ENCODE measurements at regions not wholly inside any gene's neighbourhood (a gene's known extent, or its start where the extent isn't known, plus 50 kb on each side); places are given as distances from the start of the nearest gene placed in this dataset.
A peak's percentile ranks its signal among the peaks of the same experiment; 100 is the strongest.

GRCh38 chr13:44207476-44207875 is 166.1 kb upstream of the SERP2 start (continued):
- no peak for TF ChIP-seq REST (IDR thresholded peaks at IDR 0.05; ENCODE audit: unreplicated experiment)

- no peak for TF ChIP-seq STAT1 (IDR thresholded peaks at IDR 0.05; ENCODE audit: unreplicated experiment)
- TF ChIP-seq NANOG (IDR thresholded peaks at IDR 0.05; ENCODE audit: borderline replicate concordance): no peak
- no peak for TF ChIP-seq ZNF462 (CRISPR knock-in tag; IDR thresholded peaks at IDR 0.05)
- TF ChIP-seq POLR2AphosphoS5 (IDR thresholded peaks at IDR 0.05; ENCODE audit: low read depth): no peak
- no peak for TF ChIP-seq JUNB (IDR thresholded peaks at IDR 0.05; ENCODE audit: unreplicated experiment)
- no peak for TF ChIP-seq EZH2 (IDR thresholded peaks at IDR 0.05; ENCODE audit: low read depth, unreplicated experiment)
- Histone ChIP-seq H3K4me1 (ENCODE audit: insufficient read depth) (no peaks in the 10 kb centered on the region), H2AFZ (peak overlapping the region; percentile 10; the same call in 1 of the 2 replicates), H3K4me3 (no peak overlapping the region), H3K36me3 (ENCODE audit: insufficient read depth) (no peaks in the 10 kb centered on the region), H3F3A (replicated peaks; ENCODE audit: low read depth) (no peaks in the 10 kb centered on the region), H3K27ac (ENCODE audit: low read depth) (no peak overlapping the region), H3K27me3 (ENCODE audit: insufficient read depth) (no peaks in the 10 kb centered on the region), H3K4me2 (no peak overlapping the region), H3K9me2 (ENCODE audit: insufficient read depth) (no peaks in the 10 kb centered on the region), H3K79me2 (replicated peaks; ENCODE audit: insufficient read depth) (no peaks in the 10 kb centered on the region), H4K20me1 (replicated peaks; ENCODE audit: insufficient read depth) (no peaks in the 10 kb centered on the region)
- Mint-ChIP-seq H3K27me3 (ENCODE audit: insufficient read depth, low read depth, poor library complexity) (peaks cover 15% of the 10 kb centered on the region), H3K4me3 (no peak overlapping the region), H3K27ac (no peak overlapping the region), H3K36me3 (ENCODE audit: low read depth) (no peaks in the 10 kb centered on the region), H3K9me3 (no peaks in the 10 kb centered on the region; the same call in 2 of the 3 replicates), H3K4me1 (peaks cover 8% of the 10 kb centered on the region; the same call in 1 of the 3 replicates)
- no peak for ATAC-seq
- DNase-seq (ENCODE audit: low spot score): no peak
Observed at GRCh38 chr13:44210525-44210924, 163.1 kb upstream of the SERP2 start.
